ENCODE measurements at regions not wholly inside any gene's neighbourhood (a gene's known extent, or its start where the extent isn't known, plus 50 kb on each side); places are given as distances from the start of the nearest gene placed in this dataset.

GRCh38 chr4:12852338-12853307, 631.5 kb downstream of the RAB28 start (continued):
- TF ChIP-seq POGK (CRISPR knock-in tag; conservative IDR thresholded peaks at IDR 0.05) = no peak
- 0 out of 2 replicates have a peak, but pooled peaks have one; percentile 34 for TF ChIP-seq ZSCAN9 (CRISPR knock-in tag; IDR thresholded peaks at IDR 0.05; ENCODE audit: borderline replicate concordance)
- peak; percentile 54; the same call in 1 of the 2 replicates for TF ChIP-seq ZMYM4 (CRISPR knock-in tag; IDR thresholded peaks at IDR 0.05)
- TF ChIP-seq MEF2D (CRISPR knock-in tag; IDR thresholded peaks at IDR 0.05) = 0 out of 2 replicates have a peak, but pooled peaks have one; percentile 37
- 0 out of 2 replicates have a peak, but pooled peaks have one; percentile 29 for TF ChIP-seq ZGPAT (CRISPR knock-in tag; IDR thresholded peaks at IDR 0.05)
- 0 out of 2 replicates have a peak, but pooled peaks have one; percentile 5 for TF ChIP-seq TFDP2 (CRISPR knock-in tag; IDR thresholded peaks at IDR 0.05)
- TF ChIP-seq HIVEP1 (CRISPR knock-in tag; IDR thresholded peaks at IDR 0.05) = no peak
- TF ChIP-seq ELF3 (CRISPR knock-in tag; IDR thresholded peaks at IDR 0.05) = peak; percentile 75
- no peak for TF ChIP-seq BATF2 (CRISPR knock-in tag; IDR thresholded peaks at IDR 0.05)
- TF ChIP-seq ZNF512 (CRISPR knock-in tag; IDR thresholded peaks at IDR 0.05) = no peak
- TF ChIP-seq ATF4 (CRISPR knock-in tag; IDR thresholded peaks at IDR 0.05) = peak in 1 of 2 experiments; percentile 77; a peak in 2 of 4 replicates
- TF ChIP-seq STAG1 (CRISPR knock-in tag; IDR thresholded peaks at IDR 0.05) = peak; percentile 97
- peak; percentile 83 for TF ChIP-seq CTCF (CRISPR knock-in tag; IDR thresholded peaks at IDR 0.05)
- 0 out of 2 replicates have a peak, but pooled peaks have one; percentile 35 for TF ChIP-seq BCL6 (CRISPR knock-in tag; IDR thresholded peaks at IDR 0.05)
- TF ChIP-seq MXD4 (CRISPR knock-in tag; IDR thresholded peaks at IDR 0.05) = 0 out of 2 replicates have a peak, but pooled peaks have one; percentile 19
- peak; percentile 79 for TF ChIP-seq CEBPB (IDR thresholded peaks at IDR 0.05; ENCODE audit: borderline replicate concordance, low read depth, low read length)
- 0 out of 2 replicates have a peak, but pooled peaks have one; percentile 23 for TF ChIP-seq POGZ (CRISPR knock-in tag; IDR thresholded peaks at IDR 0.05)
- TF ChIP-seq THAP11 (CRISPR knock-in tag; IDR thresholded peaks at IDR 0.05) = peak; percentile 25; the same call in 1 of the 2 replicates

Data from HepG2 (cell line).